GM12875 (cell line): ENCODE measurements at regions not wholly inside any gene's neighbourhood (a gene's known extent, or its start where the extent isn't known, plus 50 kb on each side); places are given as distances from the start of the nearest gene placed in this dataset.

Experiments used
- H3K4me3 ChIP-seq: one replicate; pipeline ENCODE4 v1.5.1; 2011; ENCODE audit warnings: low read depth, low read length, control low read depth
- CTCF ChIP-seq: IDR thresholded peaks from 2 replicates; pipeline ENCODE4 v1.5.1; 2011; ENCODE audit warnings: low read depth, mild to moderate bottlenecking, control low read depth, inconsistent platforms, low read length, moderate library complexity, borderline replicate concordance; ENCODE audit not compliant: insufficient read depth

GRCh38 chr13:54194233-54195024 is 1165.8 kb downstream of the OLFM4 start:
- no peak for TF ChIP-seq CTCF
- H3K4me3 ChIP-seq, result no peak overlapping the region

- H3K4me3 ChIP-seq, result no peak overlapping the region
- no peak for TF ChIP-seq CTCF
These were observed 1168.1 kb downstream of the OLFM4 start for GRCh38 chr13:54196684-54197083.

GRCh38 chr13:54198911-54199310 is 1170.3 kb downstream of the OLFM4 start:
- TF ChIP-seq CTCF, result no peak
- no peak overlapping the region for H3K4me3 ChIP-seq

GRCh38 chr13:54206626-54207025 is 1178.0 kb downstream of the OLFM4 start:
- TF ChIP-seq CTCF, result no peak
- no peak overlapping the region for H3K4me3 ChIP-seq

- no peak overlapping the region for H3K4me3 ChIP-seq
- TF ChIP-seq CTCF, result no peak
These were observed 1181.9 kb downstream of the OLFM4 start for GRCh38 chr13:54210397-54211049.

- H3K4me3 ChIP-seq, result no peak overlapping the region
- no peak for TF ChIP-seq CTCF
These were observed 1187.6 kb downstream of the OLFM4 start for GRCh38 chr13:54216221-54216620.

- H3K4me3 ChIP-seq, result no peak overlapping the region
- TF ChIP-seq CTCF, result no peak
These were observed 1198.3 kb downstream of the OLFM4 start for GRCh38 chr13:54226876-54227275.
